ENCODE measurements at regions not wholly inside any gene's neighbourhood (a gene's known extent, or its start where the extent isn't known, plus 50 kb on each side); places are given as distances from the start of the nearest gene placed in this dataset.

GRCh38 chr5:133708331-133708850 lies 96.0 kb upstream of the FSTL4 start:
- no peak for DNase-seq (ENCODE audit: low read depth)

GRCh38 chr5:133707629-133708028 lies 95.3 kb upstream of the FSTL4 start:
- no peak for DNase-seq (ENCODE audit: low read depth)

- DNase-seq (ENCODE audit: low read depth) = no peak
These were observed 94.4 kb upstream of the FSTL4 start for GRCh38 chr5:133706506-133707430.

- no peak for DNase-seq (ENCODE audit: low read depth)
These were observed 93.0 kb upstream of the FSTL4 start for GRCh38 chr5:133705331-133705730.

- no peak for DNase-seq (ENCODE audit: low read depth)
These were observed 92.1 kb upstream of the FSTL4 start for GRCh38 chr5:133704411-133704810.

- no peak for DNase-seq (ENCODE audit: low read depth)
These were observed 91.6 kb upstream of the FSTL4 start for GRCh38 chr5:133703935-133704334.

GRCh38 chr5:133702791-133703770 lies 90.7 kb upstream of the FSTL4 start:
- no peak for DNase-seq (ENCODE audit: low read depth)

- DNase-seq (ENCODE audit: low read depth) = no peak
These were observed 89.5 kb upstream of the FSTL4 start for GRCh38 chr5:133701871-133702270.

GRCh38 chr5:133700251-133700650 lies 87.9 kb upstream of the FSTL4 start:
- DNase-seq (ENCODE audit: low read depth) = no peak

GRCh38 chr5:133698646-133699526 lies 86.5 kb upstream of the FSTL4 start:
- DNase-seq (ENCODE audit: low read depth) = no peak

GRCh38 chr5:133698259-133698554 lies 85.9 kb upstream of the FSTL4 start:
- no peak for DNase-seq (ENCODE audit: low read depth)

GRCh38 chr5:133697536-133698258 lies 85.4 kb upstream of the FSTL4 start:
- DNase-seq (ENCODE audit: low read depth) = no peak

GRCh38 chr5:133696782-133697507 lies 84.6 kb upstream of the FSTL4 start:
- no peak for DNase-seq (ENCODE audit: low read depth)

- no peak for DNase-seq (ENCODE audit: low read depth)
These were observed 83.8 kb upstream of the FSTL4 start for GRCh38 chr5:133696006-133696584.

- no peak for DNase-seq (ENCODE audit: low read depth)
These were observed 82.0 kb upstream of the FSTL4 start for GRCh38 chr5:133694181-133694831.

- no peak for DNase-seq (ENCODE audit: low read depth)
These were observed 79.1 kb upstream of the FSTL4 start for GRCh38 chr5:133691448-133691847.

GRCh38 chr5:133690746-133691145 lies 78.4 kb upstream of the FSTL4 start:
- no peak for DNase-seq (ENCODE audit: low read depth)

- no peak for DNase-seq (ENCODE audit: low read depth)
These were observed 76.0 kb upstream of the FSTL4 start for GRCh38 chr5:133688391-133688790.
